Hematopoietic multipotent progenitor cell treated with erythropoietin and hydrocortisone succinate and interleukin-3 and kit ligand, for 4 days (in vitro differentiated cells): ENCODE measurements at regions not wholly inside any gene's neighbourhood (a gene's known extent, or its start where the extent isn't known, plus 50 kb on each side); places are given as distances from the start of the nearest gene placed in this dataset.

Experiments
- DNase-seq: peaks from one replicate; pipeline ENCODE4 v3.0.0-alpha.2; 2015

DNA sequence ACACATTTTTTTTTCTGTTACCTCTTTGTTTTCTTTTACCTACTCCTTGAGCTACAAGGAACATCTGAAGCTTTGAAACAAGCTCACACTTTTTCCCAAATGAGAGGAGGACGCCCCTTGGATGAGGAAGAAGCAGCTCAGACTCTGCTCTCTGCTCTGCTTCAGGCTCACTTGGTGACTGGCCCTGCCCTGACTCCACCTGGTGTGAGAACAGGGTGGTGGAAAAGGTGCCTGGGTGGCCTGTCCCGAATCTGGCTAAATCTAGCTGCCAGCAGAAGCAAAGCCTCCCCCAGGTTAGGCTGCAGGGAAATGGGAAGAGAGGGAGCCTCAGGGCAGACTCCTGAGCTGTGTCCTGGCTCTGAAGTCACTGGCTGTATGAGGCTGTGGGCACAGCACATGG, 68.0 kb upstream of the CEACAM8 start:
- no peak for DNase-seq

DNA sequence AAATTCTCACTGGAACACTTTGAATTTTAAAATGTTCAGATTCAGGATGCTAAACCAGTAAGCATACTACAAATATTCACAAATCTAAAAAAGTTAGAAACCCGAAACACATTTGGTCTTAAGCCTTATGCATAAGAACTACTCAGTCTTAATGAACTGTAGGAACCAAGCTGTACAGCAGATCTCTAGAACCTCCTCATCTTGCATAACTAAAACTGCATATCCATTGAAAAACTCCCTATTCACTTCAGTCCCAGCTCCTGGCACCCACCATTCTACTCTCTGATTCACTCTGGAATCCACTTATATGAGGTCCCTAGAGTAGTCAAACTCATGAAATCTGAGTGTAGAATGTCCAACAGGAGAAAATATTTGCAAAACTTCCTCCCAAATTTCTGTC, 65.6 kb upstream of the CEACAM8 start:
- DNase-seq, result no peak

DNA sequence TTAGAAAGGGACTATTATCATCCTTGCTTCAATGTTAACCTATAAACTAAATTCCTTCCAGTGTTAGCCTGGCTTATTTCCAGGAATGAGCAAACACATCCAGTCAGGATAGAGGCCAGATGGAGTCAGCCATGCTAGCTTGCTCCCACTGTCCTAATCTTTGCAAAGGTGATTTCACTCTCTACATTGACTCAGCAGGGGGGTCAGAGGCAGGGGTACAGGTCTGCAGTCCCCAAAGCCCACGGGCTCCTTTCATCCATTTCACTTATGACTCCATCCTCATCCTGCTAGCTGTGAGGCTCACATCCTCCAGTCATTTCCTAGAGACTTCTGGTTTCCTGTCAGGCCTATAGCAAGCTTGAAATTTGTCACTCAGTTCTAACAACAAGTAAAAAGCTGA, 63.4 kb upstream of the CEACAM8 start:
- no peak for DNase-seq

DNA sequence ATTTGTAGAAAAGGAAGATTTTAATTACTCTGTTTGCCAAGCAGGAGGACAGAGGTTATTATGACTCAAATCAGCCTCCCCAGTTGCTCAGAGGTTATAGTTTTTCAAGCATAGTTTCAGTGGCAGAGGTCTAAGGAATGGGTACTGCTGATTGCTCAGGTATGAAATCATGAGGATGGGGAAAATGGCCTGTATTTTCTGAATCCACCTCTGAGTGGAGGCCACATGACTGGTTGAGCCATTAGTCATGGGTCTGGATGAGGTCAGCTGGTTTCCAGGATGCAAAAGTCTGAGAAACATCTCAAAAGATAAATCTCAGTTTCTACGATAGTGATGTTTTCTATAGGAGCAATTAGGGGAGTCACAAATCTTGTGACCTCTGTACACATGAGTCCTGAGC, 62.8 kb upstream of the CEACAM8 start:
- DNase-seq, result no peak

DNA sequence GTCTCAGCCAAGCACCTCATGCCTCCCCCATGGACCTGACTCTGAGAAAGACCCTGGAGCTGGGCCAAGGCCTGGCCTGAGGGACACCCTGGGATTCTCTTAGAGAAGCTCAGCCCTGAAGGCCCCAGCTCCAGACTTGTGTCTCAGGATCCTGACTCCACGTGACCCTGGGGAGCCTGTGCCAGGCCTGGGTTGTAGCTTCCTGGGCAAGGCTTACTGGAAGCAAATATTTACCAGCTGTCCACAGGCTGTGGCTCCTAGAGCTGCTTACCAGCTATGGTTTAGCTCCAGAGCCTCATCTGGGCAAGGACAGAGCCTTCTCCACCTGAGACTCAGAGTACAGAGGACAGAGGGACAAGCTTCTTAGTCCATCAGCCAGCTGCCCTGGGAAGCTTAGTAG, 61.0 kb upstream of the CEACAM8 start:
- DNase-seq, result no peak

DNA sequence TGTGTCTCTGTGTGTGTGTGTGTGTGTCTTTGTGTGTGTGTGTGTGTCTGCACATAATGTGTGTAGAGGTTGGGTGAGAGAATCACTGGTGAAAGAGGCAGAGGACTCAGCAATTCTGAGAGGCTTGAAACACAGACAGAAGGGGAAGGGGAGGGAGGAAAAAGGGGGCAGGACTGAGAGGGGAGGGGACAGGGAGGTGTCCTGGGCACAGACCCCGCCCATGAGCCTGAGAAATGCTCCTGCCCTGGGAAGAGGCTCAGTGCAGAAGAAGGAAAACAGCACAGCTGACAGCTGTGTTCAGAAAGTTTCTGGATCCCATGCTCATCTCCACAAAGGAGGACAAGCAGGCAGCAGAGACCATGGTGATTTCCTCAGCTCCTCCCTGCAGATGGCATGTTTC, 59.1 kb upstream of the CEACAM8 start:
- peak; percentile 12 for DNase-seq

DNA sequence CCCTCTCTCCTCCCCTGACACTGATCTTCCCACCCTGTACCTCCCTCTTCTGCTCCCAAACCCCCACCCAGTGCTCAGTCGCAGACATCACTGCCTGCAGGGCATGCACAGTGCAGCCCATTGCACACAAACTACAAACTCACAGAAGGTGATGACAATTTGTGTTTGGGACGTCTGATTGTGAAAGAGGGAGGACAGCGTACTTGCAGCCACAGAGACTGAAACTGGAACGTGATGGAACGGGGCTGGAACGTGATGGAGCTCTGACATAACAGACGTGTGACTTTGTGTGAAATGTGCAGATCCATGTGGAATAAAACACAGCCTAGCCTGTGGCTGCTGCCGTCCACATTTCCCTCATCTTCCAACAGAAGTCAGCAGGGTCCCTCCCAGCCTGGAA, 57.3 kb upstream of the CEACAM8 start:
- DNase-seq, result no peak
